ENCODE measurements at regions not wholly inside any gene's neighbourhood (a gene's known extent, or its start where the extent isn't known, plus 50 kb on each side); places are given as distances from the start of the nearest gene placed in this dataset.

DNA sequence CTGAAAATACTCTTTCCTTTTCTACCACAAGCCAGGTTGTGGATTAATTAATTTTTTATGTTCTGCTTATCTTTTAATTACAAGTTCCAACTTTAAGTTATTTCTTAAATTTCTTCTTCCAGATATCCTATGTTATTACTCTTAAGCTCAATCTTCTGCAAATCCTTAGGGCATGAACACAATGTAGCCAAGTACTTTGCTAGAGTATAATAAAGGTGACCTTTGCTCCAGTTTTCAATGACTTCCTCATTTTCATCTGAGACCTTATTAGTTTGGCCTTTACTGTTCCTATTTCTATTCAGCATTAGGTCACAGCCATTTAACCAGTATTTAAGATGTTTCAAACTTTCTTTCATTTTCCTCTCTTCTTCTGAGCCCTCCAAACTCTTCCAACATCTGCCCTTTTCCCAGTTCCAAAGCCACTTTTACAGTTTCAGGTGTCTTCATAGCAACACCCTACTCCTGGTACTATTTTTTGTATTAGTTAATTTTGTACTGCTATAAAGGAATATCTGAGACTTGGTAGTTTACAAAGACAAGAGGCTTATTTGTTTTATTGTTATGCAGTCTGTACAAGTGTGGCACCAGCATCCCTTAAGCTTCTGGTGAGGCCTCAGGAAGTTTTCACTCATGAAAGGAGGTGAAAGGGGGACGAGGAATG, 886.2 kb upstream of the GHITM start:
- DNase-seq: no peak

DNA sequence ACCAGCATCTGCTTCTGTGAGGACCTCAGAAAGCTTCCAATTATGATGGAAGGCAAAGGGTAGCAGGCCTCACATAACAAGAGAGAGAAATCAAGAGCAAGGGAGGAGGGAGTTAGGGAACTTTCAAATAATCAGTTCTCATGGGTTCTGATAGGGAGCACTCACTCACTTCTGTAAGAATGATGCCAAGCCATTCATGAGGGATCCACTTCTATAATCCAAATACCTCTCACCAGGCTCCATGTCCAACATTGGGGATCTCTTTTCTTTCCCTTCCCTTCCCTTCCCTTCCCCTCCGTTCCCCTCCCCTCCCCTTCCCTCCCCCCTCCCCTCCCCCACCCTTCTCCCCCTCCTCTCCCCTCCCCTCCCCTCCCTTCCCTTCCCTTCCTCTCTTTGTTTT, 884.6 kb upstream of the GHITM start:
- no peak for DNase-seq

DNA sequence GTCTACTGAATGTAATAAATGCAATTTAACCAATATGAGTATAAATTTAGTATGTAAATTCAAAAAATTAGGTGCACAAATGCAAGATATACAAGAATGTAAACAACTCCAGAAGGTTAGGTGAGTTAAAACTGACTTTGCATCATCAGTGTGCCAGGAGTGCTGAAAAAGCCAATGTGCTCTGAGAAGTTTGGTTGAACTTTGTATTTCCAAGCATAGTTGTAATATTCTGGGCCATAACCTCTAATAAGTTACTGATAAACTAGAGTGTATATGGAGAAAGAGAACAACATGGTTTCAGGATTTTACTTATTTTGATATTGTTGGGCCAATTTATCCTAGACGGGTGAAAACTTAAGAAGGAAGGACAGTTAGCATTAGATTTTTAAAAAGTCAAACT, 876.9 kb upstream of the GHITM start:
- no peak for DNase-seq

DNA sequence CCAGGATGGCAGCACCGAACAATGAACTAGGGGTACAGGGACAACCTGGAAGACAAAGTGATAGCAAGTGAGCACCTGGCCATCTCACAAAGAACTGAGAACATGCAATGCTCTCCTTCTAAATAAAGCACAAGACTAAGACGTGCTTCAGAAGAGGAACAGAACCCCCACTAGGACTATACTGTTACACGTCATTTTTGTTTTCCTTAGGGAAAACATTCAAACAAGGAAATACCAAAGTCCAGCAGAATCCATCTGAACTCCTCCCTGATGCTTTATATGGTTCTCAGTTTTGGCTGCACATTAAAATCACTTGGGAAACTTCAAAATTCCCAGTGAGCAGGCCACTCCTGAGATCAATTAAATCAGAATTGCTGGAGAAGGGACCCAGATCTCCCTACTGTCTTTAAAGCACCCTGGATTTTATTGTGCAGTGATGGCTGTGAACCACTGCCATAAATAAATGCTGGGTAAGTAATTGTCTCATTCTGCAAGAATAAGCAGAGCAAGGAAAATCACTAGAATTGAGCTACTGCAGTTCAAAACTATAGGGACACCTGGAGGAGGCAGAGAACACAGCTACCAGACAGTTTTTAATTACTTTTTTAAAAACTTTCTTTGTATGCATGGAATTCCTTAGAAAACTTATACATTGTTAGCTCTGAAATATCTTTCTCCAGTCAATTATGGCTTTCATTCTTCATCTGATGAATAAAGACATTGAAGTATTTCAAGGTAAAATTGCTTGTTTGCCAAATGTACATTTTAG, 866.5 kb upstream of the GHITM start:
- no peak for DNase-seq

DNA sequence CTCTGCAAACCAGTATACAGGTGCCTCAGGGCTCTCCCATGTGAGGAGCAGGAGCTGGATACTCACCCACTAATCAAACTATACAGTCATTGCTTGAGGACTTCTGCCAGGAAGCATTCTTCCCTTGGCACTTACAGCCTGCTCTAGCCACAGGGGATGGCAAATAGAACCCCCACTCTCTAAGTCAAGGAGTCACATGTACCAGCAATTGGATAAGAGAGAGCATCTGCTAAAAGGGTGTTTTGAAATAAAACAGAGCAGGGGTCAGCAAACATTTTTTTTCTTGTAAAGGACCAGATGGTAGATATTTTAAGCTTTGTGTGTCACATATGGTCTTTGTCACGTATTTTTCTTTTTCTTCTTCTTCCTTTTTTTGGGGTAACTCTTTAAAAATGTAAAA, 865.2 kb upstream of the GHITM start:
- DNase-seq: no peak

DNA sequence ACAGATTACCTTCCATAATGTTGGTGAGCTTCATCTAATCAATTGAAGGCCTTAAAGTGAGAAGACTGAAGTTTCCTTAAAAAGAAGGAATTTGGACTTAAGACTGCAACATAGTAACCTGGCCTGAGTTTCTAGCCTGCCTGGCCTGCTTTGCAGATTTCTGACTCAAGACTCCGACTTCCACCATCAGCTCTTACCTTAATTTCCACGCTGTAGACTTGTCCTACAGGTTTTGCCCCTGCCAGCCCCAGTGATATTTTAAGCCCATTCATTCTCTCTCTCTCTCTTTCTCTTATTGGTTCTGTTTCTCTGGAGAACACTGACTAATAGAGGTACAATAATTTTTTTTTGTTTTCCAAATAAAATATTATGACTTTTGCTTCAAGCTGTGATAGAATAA, 862.3 kb upstream of the GHITM start:
- DNase-seq: no peak

DNA sequence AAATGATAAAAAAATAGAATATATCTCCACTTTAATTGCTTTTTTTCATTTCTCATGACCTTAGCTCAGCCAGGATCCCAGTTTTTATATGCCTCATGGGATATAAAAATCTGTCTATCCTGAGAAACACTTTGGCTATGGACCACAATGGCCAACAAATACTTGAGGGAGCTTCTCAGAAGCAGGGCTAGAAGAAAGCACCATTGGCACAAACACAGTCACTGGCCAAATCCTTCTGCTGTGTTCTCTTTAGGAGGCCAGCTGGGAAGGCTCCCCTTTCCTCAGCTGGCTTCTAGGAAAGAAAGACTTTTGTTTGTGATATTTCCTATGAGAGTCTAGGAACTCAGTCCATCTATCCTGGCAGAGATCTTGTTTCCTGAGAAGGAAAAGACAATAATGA, 856.2 kb upstream of the GHITM start:
- no peak for DNase-seq

DNA sequence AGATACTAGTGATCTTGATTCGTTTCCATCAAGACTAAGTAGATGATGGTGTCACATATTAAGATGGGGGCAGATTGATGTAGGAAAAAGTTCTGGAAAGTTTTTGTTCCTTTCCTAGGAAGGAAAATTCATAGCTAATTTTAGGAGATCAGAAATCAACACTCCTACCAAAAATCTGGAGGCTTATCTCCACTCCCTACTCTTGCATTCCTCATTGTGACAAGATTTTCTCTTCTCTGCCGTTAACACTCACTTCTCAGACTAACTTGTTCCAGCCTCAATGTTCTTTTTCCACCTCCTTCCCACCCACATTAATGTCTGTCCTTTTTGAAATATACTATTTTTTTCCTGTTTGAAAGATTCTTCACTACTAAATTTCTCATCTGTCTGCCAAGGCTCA, 851.9 kb upstream of the GHITM start:
- DNase-seq: no peak

DNA sequence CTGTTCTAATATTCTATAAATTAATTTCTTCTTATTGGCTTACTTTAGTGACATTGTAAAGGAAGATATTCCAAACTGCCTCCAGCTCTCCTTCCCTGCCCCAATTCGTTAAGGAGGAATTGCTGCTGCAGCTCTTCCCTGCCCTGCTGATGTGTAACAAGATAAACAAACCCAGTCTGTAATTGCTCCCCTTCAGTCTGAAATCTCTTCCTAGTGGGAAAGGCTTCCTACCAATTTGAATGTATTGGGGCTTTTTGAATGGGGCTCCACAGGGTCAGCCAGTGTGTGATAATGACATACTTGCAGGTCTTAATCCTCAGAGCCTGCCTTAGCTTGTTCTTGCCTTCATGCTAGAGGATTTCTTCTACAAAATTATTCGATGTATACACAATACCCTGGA, 849.9 kb upstream of the GHITM start:
- no peak for DNase-seq

DNA sequence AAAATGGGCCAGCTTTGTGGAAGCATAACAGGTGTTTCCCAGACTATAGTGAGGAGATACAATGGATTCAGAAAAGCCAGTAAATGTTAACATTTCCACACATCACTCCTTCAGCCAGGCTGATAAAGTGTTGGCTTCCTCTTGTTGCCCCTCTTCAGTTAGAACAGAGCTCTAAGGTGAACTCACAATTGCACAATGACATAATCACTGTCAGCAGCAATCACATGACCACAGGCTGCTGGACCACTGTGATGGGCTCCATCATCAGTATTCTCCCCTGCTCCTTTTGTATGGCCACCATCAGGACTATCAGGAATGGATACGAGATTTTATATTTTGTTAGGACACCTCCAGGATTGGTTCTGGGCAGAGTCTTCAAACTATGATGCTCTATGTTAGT, 849.4 kb upstream of the GHITM start:
- DNase-seq: no peak

DNA sequence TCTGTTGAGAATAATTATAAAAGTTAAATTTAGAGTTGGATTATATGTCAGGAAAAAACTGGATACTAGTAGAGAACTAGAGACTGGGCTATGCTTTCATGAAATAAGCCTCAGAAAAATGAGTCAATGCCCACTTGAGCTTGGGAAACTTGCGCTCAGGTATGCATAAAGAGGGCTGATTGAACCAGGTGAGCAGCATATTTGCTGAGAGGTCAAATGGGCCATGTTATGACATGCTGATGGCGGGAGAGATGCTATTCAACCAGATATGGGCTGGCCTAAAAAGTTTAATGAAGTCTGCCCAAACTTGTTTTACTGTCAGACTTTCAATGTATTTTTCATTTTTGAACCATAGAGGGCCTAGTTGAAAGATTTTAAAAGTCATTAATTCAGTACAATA, 837.6 kb upstream of the GHITM start:
- DNase-seq: no peak

DNA sequence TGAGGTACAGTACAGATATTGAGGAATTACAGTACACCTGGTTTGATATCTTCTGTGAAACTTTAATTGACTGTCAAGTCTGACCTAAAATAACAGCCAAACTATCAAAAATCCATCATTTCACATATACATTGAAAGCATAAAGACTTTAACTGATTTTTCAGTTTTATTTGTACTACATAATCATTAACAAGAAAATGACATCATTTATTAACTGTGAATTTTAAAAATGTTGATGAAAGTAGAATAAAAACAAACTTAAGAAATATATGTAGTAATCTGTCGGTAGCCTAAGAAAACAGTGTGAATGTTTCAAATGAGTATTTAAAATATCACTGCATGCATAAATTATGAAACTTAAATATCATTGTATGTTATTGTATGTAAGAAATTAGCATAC, 836.7 kb upstream of the GHITM start:
- DNase-seq: no peak

DNA sequence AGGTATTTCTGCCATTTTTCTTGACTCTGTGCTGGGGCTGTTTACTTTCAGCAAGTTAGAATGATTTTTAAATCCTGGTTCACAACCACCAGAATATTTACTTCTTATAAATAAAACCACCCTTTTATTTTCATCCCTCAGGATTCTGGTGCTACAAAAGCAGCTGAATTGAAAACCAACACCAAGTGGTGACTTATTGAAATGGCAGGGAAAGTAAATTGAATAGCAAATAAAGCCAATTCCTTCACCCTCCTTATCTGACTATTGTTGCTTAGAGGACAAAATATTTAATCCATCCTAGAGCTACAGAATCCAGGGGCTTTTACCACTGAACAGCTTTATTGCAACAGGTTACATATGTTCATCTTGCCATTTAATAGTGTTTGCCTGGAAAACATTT, 828.6 kb upstream of the GHITM start:
- DNase-seq: no peak

DNA sequence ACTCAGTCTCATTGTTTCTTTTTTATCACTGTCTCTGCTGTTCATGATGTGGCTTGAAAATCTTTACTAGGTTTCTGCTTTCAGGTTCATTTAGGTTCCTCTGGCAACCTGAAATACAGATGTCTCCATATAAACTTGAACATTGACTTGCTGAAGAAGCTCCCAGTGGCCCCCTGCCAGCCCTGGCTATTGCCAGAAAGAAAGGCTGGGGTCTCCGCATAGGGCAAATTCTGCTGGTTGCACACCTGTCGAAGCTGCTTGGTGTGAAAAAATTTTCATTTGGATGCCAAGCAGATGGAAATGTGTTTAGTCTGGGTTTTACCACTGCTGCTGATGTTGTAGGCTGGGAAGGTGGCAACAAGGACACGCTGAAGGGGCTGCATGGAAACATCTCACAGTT, 826.7 kb upstream of the GHITM start:
- no peak for DNase-seq

DNA sequence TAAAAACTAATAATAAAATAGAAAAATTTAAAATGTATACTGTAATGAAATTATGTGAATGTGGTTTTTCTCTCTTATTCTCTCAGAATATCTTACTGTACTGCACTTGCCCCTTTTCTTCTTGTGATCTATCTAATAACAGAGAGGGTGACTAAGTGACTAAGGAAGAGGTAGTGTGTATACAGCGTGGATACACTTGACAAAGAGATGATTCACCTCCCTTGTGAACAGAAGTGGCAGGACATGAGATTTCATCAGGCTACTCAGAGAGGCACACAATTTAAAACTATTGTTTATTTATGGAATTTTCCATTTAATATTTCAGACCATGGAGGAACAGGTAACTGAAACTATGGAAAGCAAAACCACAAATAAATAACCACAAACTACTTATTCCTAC, 806.6 kb upstream of the GHITM start:
- no peak for DNase-seq

DNA sequence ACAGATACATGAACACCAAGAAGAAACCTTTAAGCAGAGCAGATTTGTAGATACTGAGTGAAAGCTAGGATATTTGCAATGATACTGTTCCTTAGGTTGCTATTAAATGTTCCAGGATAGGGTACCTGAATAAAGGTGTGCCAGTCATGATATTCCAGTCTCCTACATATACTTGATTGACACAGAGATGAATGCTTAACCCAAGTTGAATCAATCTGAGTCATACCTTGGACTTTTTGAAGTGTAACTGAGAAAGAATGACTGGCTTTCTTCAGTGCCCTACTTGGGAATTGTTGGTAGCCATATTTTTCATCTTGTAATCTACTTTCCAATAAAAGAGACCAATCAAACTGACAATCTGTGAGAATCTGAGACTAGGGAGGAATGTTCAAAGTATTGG, 805.7 kb upstream of the GHITM start:
- DNase-seq: no peak

DNA sequence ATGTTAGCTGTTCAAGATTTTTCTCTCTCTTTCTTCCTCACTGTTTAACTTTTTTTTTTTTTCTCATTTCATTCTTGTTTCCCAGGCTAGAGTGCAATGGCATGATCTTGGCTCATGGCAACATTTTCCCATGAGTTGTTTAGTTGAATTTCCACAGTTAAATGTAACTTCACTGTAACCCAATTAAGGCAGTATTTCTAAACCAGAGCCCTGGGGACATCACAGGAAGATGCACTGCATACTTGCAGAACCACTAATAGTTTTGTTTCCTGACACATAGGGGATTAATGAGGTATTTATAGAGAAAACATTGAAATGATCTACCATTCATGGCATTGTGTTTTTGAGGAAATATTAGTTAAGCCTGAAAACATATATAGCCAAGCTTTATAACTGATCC, 795.6 kb upstream of the GHITM start:
- DNase-seq: no peak

DNA sequence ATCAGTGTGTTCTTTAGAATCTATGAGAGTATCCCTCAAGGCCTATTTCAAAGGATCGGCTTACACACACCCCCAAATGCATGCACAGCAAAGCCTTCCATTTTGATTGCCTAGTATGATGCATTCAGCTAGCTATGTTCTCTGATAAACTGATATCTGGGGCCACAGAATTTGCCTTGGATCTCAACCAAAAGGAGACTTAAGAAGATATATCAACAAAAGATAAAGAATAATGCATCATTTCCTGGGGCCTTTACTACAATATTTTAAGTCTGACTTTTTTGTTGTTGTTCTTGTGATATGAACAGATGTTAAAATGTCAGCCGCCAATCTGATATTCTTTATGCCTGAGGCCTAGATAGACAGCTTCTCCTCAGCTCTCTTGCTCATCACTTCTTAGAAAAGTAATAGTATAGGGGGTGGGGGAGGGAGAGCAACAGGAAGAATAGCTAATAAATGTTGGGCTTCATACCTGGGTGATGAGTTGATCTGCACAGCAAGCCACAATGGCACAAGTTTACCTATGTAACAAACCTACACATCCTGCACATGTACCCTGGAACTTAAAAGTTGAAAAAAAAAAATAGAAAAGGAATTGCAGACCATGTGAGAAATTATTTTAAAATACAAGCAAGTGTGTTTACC, 792.9 kb upstream of the GHITM start:
- DNase-seq: no peak

DNA sequence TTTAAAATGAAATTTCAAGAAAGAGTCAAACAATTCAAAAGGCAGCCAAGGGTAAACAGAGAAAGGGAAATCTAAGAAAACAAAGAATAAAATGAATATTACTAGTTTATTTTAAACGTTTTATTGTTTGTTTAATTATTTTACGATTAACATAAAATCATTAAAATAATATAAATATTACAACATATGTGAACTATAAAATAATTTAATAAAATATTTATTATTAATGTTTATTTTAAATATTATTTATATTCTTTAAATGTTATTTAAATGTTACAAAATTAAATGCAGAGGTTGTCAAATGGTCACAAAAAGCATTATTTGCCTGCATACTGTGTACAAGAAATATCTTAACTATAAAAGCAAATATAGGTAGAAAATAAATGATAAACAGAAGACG, 786.7 kb upstream of the GHITM start:
- no peak for DNase-seq

DNA sequence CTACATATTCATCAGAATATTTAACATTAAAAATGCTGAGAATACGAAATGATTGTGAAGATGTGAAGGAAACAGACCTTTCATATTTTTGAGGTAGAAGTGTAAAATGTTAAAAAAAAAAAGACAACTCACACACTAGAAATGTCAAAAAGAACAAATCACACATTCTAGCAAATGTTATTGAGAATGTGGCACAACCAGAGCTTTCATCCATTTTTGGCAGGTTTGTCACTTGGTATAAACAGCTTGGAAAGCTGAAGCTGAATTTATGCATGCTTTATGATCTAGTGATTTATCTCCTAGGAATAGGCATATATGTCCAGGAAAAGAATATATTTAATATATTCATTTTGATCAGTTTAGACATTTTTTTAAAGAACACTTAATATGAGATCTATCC, 784.9 kb upstream of the GHITM start:
- DNase-seq: no peak

DNA sequence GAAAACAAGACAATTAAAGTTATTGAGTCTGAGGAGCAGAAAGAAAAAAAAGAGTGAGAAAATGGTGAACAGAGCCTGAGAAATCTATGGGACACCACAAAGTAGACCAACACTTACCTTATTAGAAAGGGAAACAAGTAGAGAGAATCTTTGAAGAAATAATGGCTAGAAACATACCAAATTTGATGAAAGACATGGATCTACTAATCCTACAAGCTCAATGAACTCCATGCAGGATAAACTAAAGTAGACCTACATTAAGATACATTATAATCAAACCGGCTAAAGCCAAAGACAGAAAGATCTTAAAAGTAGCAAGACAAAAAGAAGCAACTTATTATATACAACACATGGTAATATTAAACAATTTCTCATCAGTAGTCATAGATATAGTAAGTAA, 782.3 kb upstream of the GHITM start:
- DNase-seq: no peak

DNA sequence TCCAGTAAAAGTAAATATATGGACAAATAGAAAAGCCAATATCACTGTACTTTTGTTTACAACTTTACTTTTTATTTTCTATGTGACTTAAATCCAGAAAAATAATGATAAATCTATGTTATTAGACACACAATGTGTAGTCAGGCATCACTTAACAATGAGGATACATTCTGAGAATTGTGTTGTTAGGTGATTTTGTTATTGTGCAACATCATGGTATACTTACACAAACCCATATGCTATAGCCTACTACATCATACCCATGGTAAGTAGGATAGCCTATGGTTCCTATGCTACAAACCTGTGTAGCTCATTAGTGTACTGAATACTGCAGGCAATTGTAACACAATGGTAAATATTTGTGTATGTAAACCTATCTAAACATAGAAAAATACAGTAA, 781.7 kb upstream of the GHITM start:
- DNase-seq: no peak

DNA sequence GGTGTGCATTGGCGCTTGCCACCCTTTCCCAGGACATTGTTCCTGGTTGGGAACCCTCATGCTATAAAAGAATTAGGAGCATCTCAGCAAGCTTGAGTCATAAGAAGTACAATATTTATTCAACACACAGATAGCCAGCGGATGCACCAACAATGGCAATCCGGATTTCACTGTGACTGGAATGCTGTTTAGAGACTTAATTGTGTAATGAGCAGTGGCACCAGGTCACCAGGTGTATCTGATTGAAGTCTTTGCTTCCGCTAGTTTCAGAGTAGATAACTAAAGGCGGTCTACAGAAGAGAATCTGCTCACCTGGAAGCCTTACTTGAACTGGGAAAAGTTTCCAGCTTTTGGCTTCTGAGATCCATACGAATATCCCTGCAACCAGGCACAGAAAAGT, 772.3 kb upstream of the GHITM start:
- DNase-seq: no peak

DNA sequence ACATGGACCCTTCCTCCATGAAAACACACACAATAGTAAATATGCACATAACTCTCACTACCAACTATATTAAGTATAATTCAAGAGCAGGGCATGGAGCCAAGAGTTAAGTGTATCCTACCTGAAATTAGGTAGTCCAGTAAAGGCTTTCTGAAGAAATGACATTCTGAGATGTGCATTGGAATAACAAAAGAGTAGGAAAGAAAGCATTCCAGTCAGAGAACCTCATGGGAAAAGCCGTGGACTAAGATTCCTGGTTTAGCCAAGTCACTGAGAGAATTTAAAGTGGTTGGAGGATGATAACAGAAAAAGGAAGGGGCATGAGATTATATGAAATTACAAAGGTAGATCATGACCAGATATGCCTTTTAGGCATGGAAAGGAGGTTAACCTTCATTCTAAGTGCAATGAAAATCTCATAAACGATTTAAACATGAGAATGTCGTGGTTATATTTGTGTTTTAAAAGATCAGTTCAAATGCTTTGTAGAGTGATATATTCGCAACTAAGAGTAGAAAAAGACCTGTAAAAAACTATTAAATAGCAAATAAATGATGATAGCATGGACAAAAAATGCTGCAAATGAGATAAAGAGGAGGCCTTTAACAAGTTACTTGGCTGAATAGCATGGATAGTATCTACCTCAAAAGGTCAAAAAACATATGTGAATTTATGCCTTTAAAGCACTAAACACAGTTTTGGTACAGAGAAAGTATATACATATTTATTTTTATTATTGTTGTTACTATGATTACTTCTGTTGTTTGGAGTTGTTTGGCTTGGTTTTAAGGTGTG, 767.4 kb upstream of the GHITM start:
- DNase-seq: no peak
